Fibroblast of mammary gland (primary cell): ENCODE measurements at regions not wholly inside any gene's neighbourhood (a gene's known extent, or its start where the extent isn't known, plus 50 kb on each side); places are given as distances from the start of the nearest gene placed in this dataset.

Experiments used
- DNase-seq: peaks from one replicate; pipeline ENCODE4 v3.0.0-alpha.2; 2010; ENCODE audit warnings: low read depth
- H3K4me3 ChIP-seq: 2 replicates; pipeline ENCODE4 v1.5.1; 2011; ENCODE audit warnings: low read depth, mild to moderate bottlenecking, low read length, moderate library complexity; ENCODE audit not compliant: control insufficient read depth
- CTCF ChIP-seq: conservative IDR thresholded peaks from 2 replicates; pipeline ENCODE4 v1.5.1; 2011; ENCODE audit warnings: low read depth, low read length, inconsistent platforms; ENCODE audit not compliant: control insufficient read depth, insufficient read depth

GRCh38 chr6:71376830-71377229, 88.2 kb downstream of the OGFRL1 start:
- no peak for TF ChIP-seq CTCF

GRCh38 chr6:71383476-71383875, 94.9 kb downstream of the OGFRL1 start:
- H3K4me3 ChIP-seq, result no peak overlapping the region
- no peak for TF ChIP-seq CTCF
- no peak for DNase-seq

More at GRCh38 chr6:71376830-71377229, 88.2 kb downstream of the OGFRL1 start:
- H3K4me3 ChIP-seq, result no peak overlapping the region
- no peak for DNase-seq

GRCh38 chr6:71383901-71384489, 95.4 kb downstream of the OGFRL1 start:
- peak; percentile 58 for TF ChIP-seq CTCF
- no peak overlapping the region for H3K4me3 ChIP-seq
- peak; percentile 70 for DNase-seq

GRCh38 chr6:71385111-71385822, 96.7 kb downstream of the OGFRL1 start:
- TF ChIP-seq CTCF, result no peak
- H3K4me3 ChIP-seq, result no peak overlapping the region
- no peak for DNase-seq

- no peak for DNase-seq
- no peak overlapping the region for H3K4me3 ChIP-seq
- TF ChIP-seq CTCF, result no peak
These were observed 97.6 kb downstream of the OGFRL1 start for GRCh38 chr6:71386215-71386614.

GRCh38 chr6:71387179-71387578, 98.6 kb downstream of the OGFRL1 start:
- H3K4me3 ChIP-seq, result no peak overlapping the region
- no peak for TF ChIP-seq CTCF
- DNase-seq, result peak; percentile 88
